MM.1S (cell line): ENCODE measurements at regions not wholly inside any gene's neighbourhood (a gene's known extent, or its start where the extent isn't known, plus 50 kb on each side); places are given as distances from the start of the nearest gene placed in this dataset.

Source experiments
- DNase-seq: peaks from one replicate; pipeline ENCODE4 v3.0.0-alpha.2; 2015
- H2AFZ ChIP-seq: fragments of 300-600 bp; sonication (generic); 2 replicates; pipeline ENCODE4 v1.6.0; 2016; ENCODE audit warnings: antibody characterized with exemption, low read length
- H3F3A ChIP-seq: fragments of 300-600 bp; sonication (generic); 2 replicates; pipeline ENCODE4 v1.6.1; 2016; ENCODE audit warnings: mild to moderate bottlenecking, antibody characterized with exemption, low read length, moderate library complexity, mixed read lengths; ENCODE audit not compliant: insufficient read depth
- H3K27ac ChIP-seq: fragments of 300-600 bp; sonication (generic); 2 replicates; pipeline ENCODE4 v1.5.1; 2016; ENCODE audit warnings: mild to moderate bottlenecking, low read length
- H3K27me3 ChIP-seq: fragments of 300-600 bp; sonication (generic); replicated peaks from 2 replicates; pipeline ENCODE4 v1.6.0; 2016; ENCODE audit warnings: low read length; ENCODE audit not compliant: insufficient read depth
- H3K36me3 ChIP-seq: fragments of 300-600 bp; sonication (generic); replicated peaks from 2 replicates; pipeline ENCODE4 v1.6.1; 2016; ENCODE audit warnings: mild to moderate bottlenecking, low read length, mixed read lengths; ENCODE audit not compliant: insufficient read depth
- H3K4me1 ChIP-seq: fragments of 300-600 bp; sonication (generic); 2 replicates; pipeline ENCODE4 v1.6.1; 2016; ENCODE audit warnings: low read length, mixed read lengths
- H3K4me2 ChIP-seq: fragments of 300-600 bp; sonication (generic); 2 replicates; pipeline ENCODE4 v1.6.0; 2016; ENCODE audit warnings: low read depth, low read length
- H3K4me3 ChIP-seq: fragments of 300-600 bp; sonication (generic); 2 replicates; pipeline ENCODE4 v1.5.1; 2016; ENCODE audit warnings: low read length, mixed read lengths
- H3K79me2 ChIP-seq: fragments of 300-600 bp; sonication (generic); 2 replicates; pipeline ENCODE4 v1.6.1; 2016; ENCODE audit warnings: mixed run types, low read length, mixed read lengths
- H3K9ac ChIP-seq: fragments of 300-600 bp; sonication (generic); 2 replicates; pipeline ENCODE4 v1.6.1; 2016; ENCODE audit warnings: low read length, mixed read lengths
- H3K9me2 ChIP-seq: fragments of 300-600 bp; sonication (generic); replicated peaks from 2 replicates; pipeline ENCODE4 v1.6.1; 2016; ENCODE audit warnings: mild to moderate bottlenecking, low read length, mixed read lengths; ENCODE audit not compliant: insufficient read depth
- H3K9me3 ChIP-seq: fragments of 300-600 bp; sonication (generic); replicated peaks from 2 replicates; pipeline ENCODE4 v1.6.1; 2016; ENCODE audit warnings: mild to moderate bottlenecking, low read length, mixed read lengths; ENCODE audit not compliant: insufficient read depth
- H4K20me1 ChIP-seq: fragments of 300-600 bp; sonication (generic); 2 replicates; pipeline ENCODE4 v1.6.1; 2016; ENCODE audit warnings: mild to moderate bottlenecking, low read length, moderate library complexity, mixed read lengths; ENCODE audit not compliant: insufficient read depth
- CTCF ChIP-seq: fragments of 300-600 bp; sonication (generic); IDR thresholded peaks from 2 replicates; pipeline ENCODE4 v1.5.1; 2016; ENCODE audit warnings: antibody characterized with exemption, low read length, mixed read lengths
- EZH2 ChIP-seq: fragments of 300-600 bp; sonication (generic); optimal IDR thresholded peaks from 2 replicates; pipeline ENCODE3; 2017; ENCODE audit warnings: low read depth, mild to moderate bottlenecking, antibody characterized with exemption, low read length, mixed read lengths
- EZH2phosphoT487 ChIP-seq: fragments of 300-600 bp; sonication (generic); IDR thresholded peaks from 2 replicates; pipeline ENCODE4 v1.6.1; 2018; ENCODE audit warnings: antibody characterized with exemption, low read length

DNA sequence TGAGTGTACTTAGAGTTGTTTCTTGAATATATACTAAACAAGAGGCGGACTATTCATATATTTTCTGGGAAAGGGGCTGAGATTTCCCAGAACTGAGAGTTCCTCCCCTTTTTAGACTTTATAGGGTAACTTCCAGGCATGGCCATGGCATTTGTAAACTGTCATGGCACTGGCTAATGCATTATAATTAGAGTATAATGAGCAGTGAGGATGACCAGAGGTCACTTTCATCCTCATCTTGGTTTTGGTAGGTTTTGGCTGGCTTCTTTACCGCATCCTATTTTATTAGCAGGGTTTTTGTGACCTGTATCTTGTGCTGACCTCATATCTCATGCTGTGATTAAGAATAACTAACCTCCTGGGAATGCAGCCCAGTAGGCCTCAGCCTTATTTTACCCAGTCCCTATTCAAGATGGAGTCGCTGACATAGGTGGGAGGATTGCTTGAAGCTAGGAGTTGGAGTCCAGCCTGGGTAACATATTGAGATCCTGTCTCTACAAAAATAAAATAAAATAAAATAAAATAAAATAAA, 91.4 kb downstream of the MOBP start:
- Histone ChIP-seq H3K9me3 (no peaks in the 10 kb centered on the region), H3K9ac (no peak overlapping the region), H3K9me2 (no peaks in the 10 kb centered on the region)

DNA sequence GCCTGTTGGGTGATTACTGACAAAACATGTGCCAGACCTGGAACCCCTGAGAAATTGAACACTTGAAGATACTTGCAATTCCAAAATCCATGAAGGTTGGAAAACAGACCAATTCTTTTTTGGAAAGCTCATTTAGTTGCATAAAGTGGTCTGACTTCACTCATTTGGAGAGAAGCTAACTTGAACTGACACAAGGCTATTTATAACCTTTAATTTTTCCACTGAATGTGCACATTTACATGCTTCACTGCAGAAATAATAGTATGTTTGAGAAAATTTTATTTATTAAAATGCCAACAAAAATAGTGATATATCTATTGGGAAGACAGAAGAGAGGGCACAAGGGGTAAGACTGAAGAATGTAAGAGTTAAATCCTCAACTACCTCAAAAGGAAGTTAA, 92.1 kb downstream of the MOBP start:
- DNase-seq = no peak
- no peak for TF ChIP-seq CTCF
- H3K9ac ChIP-seq = no peak overlapping the region
- no peak overlapping the region for H2AFZ ChIP-seq
- no peaks in the 10 kb centered on the region for H4K20me1 ChIP-seq
- H3K4me3 ChIP-seq = no peak overlapping the region
- no peaks in the 10 kb centered on the region for H3K79me2 ChIP-seq
- H3K4me1 ChIP-seq = no peaks in the 10 kb centered on the region
- no peaks in the 10 kb centered on the region for H3F3A ChIP-seq
- no peaks in the 10 kb centered on the region for H3K9me3 ChIP-seq
- no peak overlapping the region for H3K27ac ChIP-seq
- H3K36me3 ChIP-seq = no peaks in the 10 kb centered on the region
- no peak overlapping the region for H3K4me2 ChIP-seq
- H3K9me2 ChIP-seq = no peaks in the 10 kb centered on the region
- H3K27me3 ChIP-seq = no peaks in the 10 kb centered on the region

More for the DNA sequence above, 91.4 kb downstream of the MOBP start:
- H3K27ac ChIP-seq = no peak overlapping the region
- no peaks in the 10 kb centered on the region for H3K27me3 ChIP-seq
- no peak for DNase-seq
- no peak overlapping the region for H3K4me2 ChIP-seq
- H4K20me1 ChIP-seq = no peaks in the 10 kb centered on the region
- H3K79me2 ChIP-seq = no peaks in the 10 kb centered on the region
- no peak overlapping the region for H2AFZ ChIP-seq
- no peak overlapping the region for H3K4me3 ChIP-seq
- H3F3A ChIP-seq = no peaks in the 10 kb centered on the region
- H3K36me3 ChIP-seq = no peaks in the 10 kb centered on the region
- TF ChIP-seq EZH2phosphoT487 = no peak
- TF ChIP-seq EZH2 = no peak
- no peak for TF ChIP-seq CTCF
- H3K4me1 ChIP-seq = no peaks in the 10 kb centered on the region

DNA sequence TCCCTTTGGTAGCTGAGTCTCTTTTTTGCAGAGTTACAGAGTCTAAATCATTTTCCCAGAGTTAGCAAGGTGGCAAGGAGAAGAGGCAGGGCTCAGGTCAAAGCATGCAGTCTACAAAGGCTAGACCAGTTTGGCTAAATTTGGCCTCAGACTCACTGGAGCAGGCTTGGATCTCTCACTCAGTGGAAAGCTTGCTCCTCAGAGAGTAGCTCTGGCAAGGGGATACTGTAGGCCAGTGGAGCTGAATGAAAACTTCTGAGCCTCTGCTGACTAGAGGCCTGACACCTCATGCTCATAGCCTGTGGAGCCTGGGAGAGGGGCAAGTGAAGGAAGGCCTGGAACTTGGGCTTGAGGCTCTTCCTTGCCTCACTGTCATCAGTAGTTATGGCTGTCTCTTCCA, 101.0 kb downstream of the MOBP start:
- DNase-seq = no peak
- Histone ChIP-seq H4K20me1 (no peaks in the 10 kb centered on the region), H3K4me2 (no peak overlapping the region), H3K36me3 (no peaks in the 10 kb centered on the region), H3K27ac (no peak overlapping the region), H3K4me1 (no peaks in the 10 kb centered on the region), H3K27me3 (no peaks in the 10 kb centered on the region), H2AFZ (no peak overlapping the region), H3K9me3 (no peaks in the 10 kb centered on the region), H3K9ac (no peak overlapping the region), H3F3A (no peaks in the 10 kb centered on the region), H3K4me3 (no peak overlapping the region), H3K9me2 (no peaks in the 10 kb centered on the region), H3K79me2 (no peaks in the 10 kb centered on the region)
- TF ChIP-seq EZH2 (no peak), EZH2phosphoT487 (no peak), CTCF (no peak)
